ENCODE measurements at regions not wholly inside any gene's neighbourhood (a gene's known extent, or its start where the extent isn't known, plus 50 kb on each side); places are given as distances from the start of the nearest gene placed in this dataset.

DNA sequence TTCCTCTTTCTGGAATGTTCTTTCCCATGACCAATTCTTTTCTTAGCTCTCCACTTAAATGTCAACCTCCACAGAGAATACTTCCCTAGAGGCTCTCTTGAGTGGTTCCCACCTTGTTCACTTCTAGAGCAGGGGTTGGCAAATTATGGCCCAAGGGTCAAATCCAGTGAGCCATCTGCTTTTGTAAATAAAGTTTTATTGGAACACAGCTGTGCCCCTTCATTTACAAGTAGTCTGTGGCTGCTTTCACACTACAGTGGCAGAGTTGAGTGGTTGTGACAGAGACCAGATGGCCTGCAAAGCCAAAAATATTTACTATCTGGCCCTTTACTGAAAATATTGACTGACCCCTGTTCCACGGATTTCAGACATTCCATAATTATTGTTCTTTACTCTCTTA is 166.2 kb downstream of the WNT5A start:
- TF ChIP-seq EP300 (IDR thresholded peaks at IDR 0.05; ENCODE audit: low read length) (no peak), ZNF830 (CRISPR knock-in tag; IDR thresholded peaks at IDR 0.05) (no peak), TAF1 (IDR thresholded peaks at IDR 0.05; ENCODE audit: control insufficient read depth, extremely low read depth, insufficient read depth, low read length, severe bottlenecking) (no peak), ZNF274 (IDR thresholded peaks at IDR 0.05; ENCODE audit: borderline replicate concordance, low read depth, low read length) (no peak), TEAD2 (tag; IDR thresholded peaks at IDR 0.05) (no peak), SMC3 (conservative IDR thresholded peaks at IDR 0.05; ENCODE audit: insufficient read depth, low read depth, low read length) (no peak), EWSR1 (IDR thresholded peaks at IDR 0.05; ENCODE audit: borderline replicate concordance, low read depth, partially characterized antibody) (no peak), TCF3 (CRISPR knock-in tag; IDR thresholded peaks at IDR 0.05) (no peak), NCOR1 (IDR thresholded peaks at IDR 0.05) (no peak)
- TF ChIP-seq, protein P1, sequence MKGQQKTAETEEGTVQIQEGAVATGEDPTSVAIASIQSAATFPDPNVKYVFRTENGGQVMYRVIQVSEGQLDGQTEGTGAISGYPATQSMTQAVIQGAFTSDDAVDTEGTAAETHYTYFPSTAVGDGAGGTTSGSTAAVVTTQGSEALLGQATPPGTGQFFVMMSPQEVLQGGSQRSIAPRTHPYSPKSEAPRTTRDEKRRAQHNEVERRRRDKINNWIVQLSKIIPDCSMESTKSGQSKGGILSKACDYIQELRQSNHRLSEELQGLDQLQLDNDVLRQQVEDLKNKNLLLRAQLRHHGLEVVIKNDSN (CRISPR knock-in tag; IDR thresholded peaks at IDR 0.05): no peak
